DMS53 treated with DMSO at 0.1 percent for 48 hours (cell line): ENCODE measurements at regions not wholly inside any gene's neighbourhood (a gene's known extent, or its start where the extent isn't known, plus 50 kb on each side); places are given as distances from the start of the nearest gene placed in this dataset.

Experiments used
- DNase-seq: peaks from one replicate; lab custom pipeline; 2025; ENCODE audit not compliant: unreplicated experiment; lab: John Stamatoyannopoulos, UW

DNA sequence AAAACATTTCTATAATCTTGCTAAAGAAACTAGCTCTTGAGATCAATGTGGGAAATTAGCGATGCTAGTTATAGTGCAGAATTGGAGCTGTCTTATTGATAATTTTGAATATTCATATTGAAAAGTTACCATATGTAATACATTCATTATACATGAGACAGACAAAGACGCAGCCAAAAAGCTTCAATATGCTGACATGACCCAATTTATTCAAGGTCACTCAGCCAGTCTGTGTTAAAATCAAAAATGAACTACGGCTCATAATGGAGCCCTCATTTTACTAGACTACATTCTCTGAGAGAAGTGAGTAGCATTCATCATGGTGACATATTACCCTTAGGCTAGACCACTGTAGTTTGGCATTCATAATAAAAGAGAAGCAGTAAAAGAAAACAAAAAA lies 107.3 kb upstream of the GABRG2 start:
- DNase-seq, result no peak

DNA sequence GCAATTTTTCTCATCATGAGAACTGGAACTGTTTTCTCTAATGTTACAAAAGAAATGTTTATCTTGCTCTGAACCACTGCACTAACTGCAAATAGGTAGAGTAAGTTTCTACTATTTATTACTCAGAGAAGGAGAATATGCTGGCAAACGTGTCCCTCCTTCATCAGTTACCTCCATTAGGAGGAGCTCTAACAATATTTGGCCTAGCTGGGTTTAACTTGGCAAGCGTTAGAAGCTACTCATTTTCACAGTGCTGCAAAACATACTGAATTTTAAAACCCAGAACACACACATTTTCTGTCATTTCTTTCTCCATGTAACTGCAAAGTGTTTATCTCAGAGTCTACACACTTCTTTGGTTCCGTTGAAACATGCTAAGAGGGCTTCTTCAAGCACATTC lies 101.0 kb upstream of the GABRG2 start:
- peak; percentile 24 for DNase-seq

DNA sequence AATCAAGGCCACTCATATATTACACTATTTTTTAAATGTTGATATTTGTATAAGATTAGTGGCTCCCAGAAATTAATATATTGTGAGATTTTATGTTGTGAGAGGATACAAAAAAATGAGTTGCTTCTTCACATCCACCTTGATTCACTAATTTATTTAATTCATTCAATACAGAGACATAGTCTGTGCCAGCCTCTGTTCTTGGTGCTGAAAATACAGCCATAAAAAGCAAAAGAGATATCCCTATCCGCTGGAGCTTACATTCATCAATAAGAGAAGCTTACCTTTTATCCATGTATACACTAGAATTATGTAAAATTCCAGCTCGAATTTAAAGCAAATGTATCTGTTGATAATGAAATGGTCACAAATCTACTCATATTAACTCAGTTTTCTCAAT lies 92.2 kb upstream of the GABRG2 start:
- no peak for DNase-seq

- no peak for DNase-seq
These were observed 79.5 kb upstream of the GABRG2 start for GRCh38 chr5:161988077-161988476.
